ENCODE measurements at regions not wholly inside any gene's neighbourhood (a gene's known extent, or its start where the extent isn't known, plus 50 kb on each side); places are given as distances from the start of the nearest gene placed in this dataset.

- TF ChIP-seq, protein P1, sequence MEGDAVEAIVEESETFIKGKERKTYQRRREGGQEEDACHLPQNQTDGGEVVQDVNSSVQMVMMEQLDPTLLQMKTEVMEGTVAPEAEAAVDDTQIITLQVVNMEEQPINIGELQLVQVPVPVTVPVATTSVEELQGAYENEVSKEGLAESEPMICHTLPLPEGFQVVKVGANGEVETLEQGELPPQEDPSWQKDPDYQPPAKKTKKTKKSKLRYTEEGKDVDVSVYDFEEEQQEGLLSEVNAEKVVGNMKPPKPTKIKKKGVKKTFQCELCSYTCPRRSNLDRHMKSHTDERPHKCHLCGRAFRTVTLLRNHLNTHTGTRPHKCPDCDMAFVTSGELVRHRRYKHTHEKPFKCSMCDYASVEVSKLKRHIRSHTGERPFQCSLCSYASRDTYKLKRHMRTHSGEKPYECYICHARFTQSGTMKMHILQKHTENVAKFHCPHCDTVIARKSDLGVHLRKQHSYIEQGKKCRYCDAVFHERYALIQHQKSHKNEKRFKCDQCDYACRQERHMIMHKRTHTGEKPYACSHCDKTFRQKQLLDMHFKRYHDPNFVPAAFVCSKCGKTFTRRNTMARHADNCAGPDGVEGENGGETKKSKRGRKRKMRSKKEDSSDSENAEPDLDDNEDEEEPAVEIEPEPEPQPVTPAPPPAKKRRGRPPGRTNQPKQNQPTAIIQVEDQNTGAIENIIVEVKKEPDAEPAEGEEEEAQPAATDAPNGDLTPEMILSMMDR (IDR thresholded peaks at IDR 0.05; ENCODE audit: insufficient read depth, low read length, poor library complexity, severe bottlenecking): no peak
- TF ChIP-seq EZH2phosphoT487 (conservative IDR thresholded peaks at IDR 0.05; ENCODE audit: low read length): no peak
Observed at GRCh38 chr1:4531842-4532241, 122.6 kb upstream of the AJAP1 start.
